Trophoblast cell (in vitro differentiated cells and primary cell): ENCODE measurements at regions not wholly inside any gene's neighbourhood (a gene's known extent, or its start where the extent isn't known, plus 50 kb on each side); places are given as distances from the start of the nearest gene placed in this dataset.
"Not testable (repeated sequence)": the region's sequence is repeated elsewhere in the genome, so short reads cannot be mapped to it uniquely, and the experiment has no call there.

Source experiments
- DNase-seq, 2 donors: peaks; one replicate each; pipeline ENCODE4 v3.0.0-alpha.2; 2016
- H2AFZ ChIP-seq: 2 replicates; pipeline ENCODE4 v1.6.1; 2013; ENCODE audit warnings: low read length, moderate library complexity, mild to moderate bottlenecking; ENCODE audit not compliant: insufficient read depth, poor library complexity
- H2AK5ac ChIP-seq: 2 replicates; pipeline ENCODE4 v1.6.1; 2013; ENCODE audit warnings: mild to moderate bottlenecking, low read length
- H2BK120ac ChIP-seq: 2 replicates; pipeline ENCODE4 v1.6.1; 2013; ENCODE audit warnings: low read length, mild to moderate bottlenecking, moderate library complexity; ENCODE audit not compliant: insufficient read depth, poor library complexity
- H2BK12ac ChIP-seq: 2 replicates; pipeline ENCODE4 v1.6.1; 2013; ENCODE audit warnings: mild to moderate bottlenecking, low read length, moderate library complexity
- H2BK5ac ChIP-seq: 2 replicates; pipeline ENCODE4 v1.6.1; 2013; ENCODE audit warnings: low read length, low read depth, moderate library complexity, mild to moderate bottlenecking; ENCODE audit not compliant: poor library complexity
- H3K14ac ChIP-seq: 2 replicates; pipeline ENCODE4 v1.6.1; 2013; ENCODE audit warnings: mild to moderate bottlenecking, low read length
- H3K18ac ChIP-seq: 2 replicates; pipeline ENCODE4 v1.6.1; 2013; ENCODE audit warnings: mild to moderate bottlenecking, low read length
- H3K23ac ChIP-seq: 2 replicates; pipeline ENCODE4 v1.6.1; 2013; ENCODE audit warnings: low read length
- H3K27ac ChIP-seq: 2 replicates; pipeline ENCODE4 v1.5.1; 2013; ENCODE audit warnings: low read depth, mild to moderate bottlenecking, inconsistent platforms, low read length, moderate library complexity
- H3K27me3 ChIP-seq: 2 replicates; pipeline ENCODE4 v1.6.1; 2013; ENCODE audit warnings: inconsistent platforms, mild to moderate bottlenecking, low read length, moderate library complexity; ENCODE audit not compliant: insufficient read depth
- H3K36me3 ChIP-seq, 2 experiments: 1 replicate in 1 of 2; 2 replicates in 1 of 2; pipeline ENCODE4 v1.6.1; 2013; ENCODE audit warnings: low read length in 2 of 2, mild to moderate bottlenecking in 2 of 2, moderate library complexity in 1 of 2; ENCODE audit not compliant: insufficient read depth in 2 of 2, control insufficient read depth in 1 of 2
- H3K4ac ChIP-seq: 2 replicates; pipeline ENCODE4 v1.6.1; 2013; ENCODE audit warnings: low read depth, mild to moderate bottlenecking, low read length, moderate library complexity
- H3K4me1 ChIP-seq, 2 experiments: 1 replicate in 1 of 2; 2 replicates in 1 of 2; pipeline ENCODE4 v1.6.1; 2013; ENCODE audit warnings: low read length in 2 of 2, mild to moderate bottlenecking in 2 of 2, moderate library complexity in 1 of 2; ENCODE audit not compliant: insufficient read depth in 2 of 2, control insufficient read depth in 1 of 2
- H3K4me2 ChIP-seq: 2 replicates; pipeline ENCODE4 v1.6.1; 2013; ENCODE audit warnings: inconsistent platforms, mild to moderate bottlenecking, low read length, moderate library complexity
- H3K4me3 ChIP-seq: 2 replicates; pipeline ENCODE4 v1.5.1; 2013; ENCODE audit warnings: mild to moderate bottlenecking, low read depth, low read length, inconsistent platforms
- H3K79me1 ChIP-seq: one replicate; pipeline ENCODE4 v1.6.1; 2013; ENCODE audit warnings: low read length
- H3K79me2 ChIP-seq: 2 replicates; pipeline ENCODE4 v1.6.1; 2013; ENCODE audit warnings: low read length, mild to moderate bottlenecking; ENCODE audit not compliant: control insufficient read depth, insufficient read depth, poor library complexity
- H3K9ac ChIP-seq: 2 replicates; pipeline ENCODE4 v1.6.1; 2013; ENCODE audit warnings: mild to moderate bottlenecking, low read length
- H3K9me3 ChIP-seq: 2 replicates; pipeline ENCODE4 v1.6.1; 2013; ENCODE audit warnings: low read depth, mild to moderate bottlenecking, control low read depth, inconsistent platforms, low read length; ENCODE audit not compliant: insufficient read depth
- H4K12ac ChIP-seq: 2 replicates; pipeline ENCODE4 v1.6.1; 2013; ENCODE audit warnings: low read depth, mild to moderate bottlenecking, low read length, moderate library complexity
- H4K8ac ChIP-seq: 2 replicates; pipeline ENCODE4 v1.6.1; 2013; ENCODE audit warnings: low read depth, mild to moderate bottlenecking, low read length, moderate library complexity
- H4K91ac ChIP-seq: one replicate; pipeline ENCODE4 v1.6.1; 2013; ENCODE audit warnings: low read depth, mild to moderate bottlenecking, low read length, moderate library complexity
- WGBS: extraction: QIAGEN DNeasy Blood & Tissue Kit; methylation state at CpG from one replicate; pipeline ENCODE4 v1.1.7; 2013; ENCODE audit warnings: missing lambda C conversion rate; ENCODE audit not compliant: insufficient read length, insufficient coverage; ENCODE audit errors: extremely low coverage; 5-methylcytosine and 5-hydroxymethylcytosine counted together

- H3K18ac ChIP-seq: no peak overlapping the region
These were observed 126.5 kb upstream of the MTPN start for GRCh38 chr7:136103545-136104268.

GRCh38 chr7:136102881-136103280 lies 125.7 kb upstream of the MTPN start:
- no peak overlapping the region for H4K8ac ChIP-seq
- H3K79me2 ChIP-seq: no peaks in the 10 kb centered on the region
- H2BK120ac ChIP-seq: no peak overlapping the region
- no peak overlapping the region for H2AFZ ChIP-seq
- no peaks in the 10 kb centered on the region for H3K79me1 ChIP-seq
- H3K27me3 ChIP-seq: no peaks in the 10 kb centered on the region
- H4K12ac ChIP-seq: no peak overlapping the region
- no peak for DNase-seq
- H3K14ac ChIP-seq: no peak overlapping the region
- H3K4me2 ChIP-seq: no peak overlapping the region
- H4K91ac ChIP-seq: no peak overlapping the region
- peaks cover 4% of the 10 kb centered on the region for H3K9me3 ChIP-seq
- H2BK5ac ChIP-seq: no peak overlapping the region
- no peak overlapping the region for H3K27ac ChIP-seq
- no peak overlapping the region for H3K9ac ChIP-seq
- no peak overlapping the region for H2AK5ac ChIP-seq
- no peak overlapping the region for H3K4ac ChIP-seq
- no peaks in the 10 kb centered on the region for H3K4me1 ChIP-seq
- no peak overlapping the region for H3K18ac ChIP-seq
- H2BK12ac ChIP-seq: no peak overlapping the region
- H3K4me3 ChIP-seq: no peak overlapping the region
- no peak overlapping the region for H3K23ac ChIP-seq
- no peaks in the 10 kb centered on the region for H3K36me3 ChIP-seq

More at GRCh38 chr7:136103545-136104268, 126.5 kb upstream of the MTPN start:
- no peak overlapping the region for H4K8ac ChIP-seq
- no peak overlapping the region for H3K9ac ChIP-seq
- no peaks in the 10 kb centered on the region for H3K36me3 ChIP-seq
- no peak overlapping the region for H4K12ac ChIP-seq
- no peaks in the 10 kb centered on the region for H3K79me2 ChIP-seq
- no peak overlapping the region for H2BK12ac ChIP-seq
- no peak overlapping the region for H2BK120ac ChIP-seq
- no peaks in the 10 kb centered on the region for H3K4me1 ChIP-seq
- H4K91ac ChIP-seq: no peak overlapping the region
- H2BK5ac ChIP-seq: no peak overlapping the region
- no peaks in the 10 kb centered on the region for H3K79me1 ChIP-seq
- no peak overlapping the region for H2AK5ac ChIP-seq
- H3K27ac ChIP-seq: no peak overlapping the region
- WGBS: no CpG with 5 or more reads among the region's 2 CpGs
- H3K4ac ChIP-seq: no peak overlapping the region
- DNase-seq: no peak
- H3K23ac ChIP-seq: no peak overlapping the region
- H3K4me3 ChIP-seq: no peak overlapping the region
- no peaks in the 10 kb centered on the region for H3K27me3 ChIP-seq
- no peak overlapping the region for H3K4me2 ChIP-seq
- no peak overlapping the region for H3K14ac ChIP-seq
- H3K9me3 ChIP-seq: peaks cover 4% of the 10 kb centered on the region
- H2AFZ ChIP-seq: no peak overlapping the region

GRCh38 chr7:136092714-136093113 lies 115.6 kb upstream of the MTPN start:
- H3K4ac ChIP-seq, H3K27me3 ChIP-seq, H4K12ac ChIP-seq, H2BK5ac ChIP-seq, H2AK5ac ChIP-seq, H3K4me1 ChIP-seq, H3K4me2 ChIP-seq, H2BK120ac ChIP-seq, H3K23ac ChIP-seq, H4K8ac ChIP-seq, H3K79me2 ChIP-seq, DNase-seq, H3K9me3 ChIP-seq, H3K27ac ChIP-seq, H3K4me3 ChIP-seq, H3K18ac ChIP-seq, H3K79me1 ChIP-seq, H2BK12ac ChIP-seq, H4K91ac ChIP-seq, H3K14ac ChIP-seq, H3K9ac ChIP-seq, H3K36me3 ChIP-seq, H2AFZ ChIP-seq: not testable (repeated sequence)
- no CpG with 5 or more reads among the region's 5 CpGs for WGBS

GRCh38 chr7:136087881-136088280 lies 110.7 kb upstream of the MTPN start:
- no peak for DNase-seq

More at GRCh38 chr7:136087881-136088280, 110.7 kb upstream of the MTPN start:
- Histone ChIP-seq H3K4me3 (no peak overlapping the region), H3K18ac (no peak overlapping the region), H3K9me3 (no peaks in the 10 kb centered on the region), H2BK12ac (no peak overlapping the region), H3K4me1 (no peaks in the 10 kb centered on the region), H2BK5ac (no peak overlapping the region), H2AK5ac (no peak overlapping the region), H3K27ac (no peak overlapping the region), H3K9ac (no peak overlapping the region), H3K79me2 (no peaks in the 10 kb centered on the region), H3K79me1 (no peaks in the 10 kb centered on the region), H2AFZ (no peak overlapping the region), H3K14ac (no peak overlapping the region), H4K91ac (no peak overlapping the region), H4K12ac (no peak overlapping the region), H2BK120ac (no peak overlapping the region), H3K27me3 (no peaks in the 10 kb centered on the region), H3K4ac (no peak overlapping the region), H3K4me2 (no peak overlapping the region), H4K8ac (no peak overlapping the region), H3K36me3 (no peaks in the 10 kb centered on the region), H3K23ac (no peak overlapping the region)
- no CpG with 5 or more reads among the region's 1 CpG for WGBS
